ENCODE measurements at regions not wholly inside any gene's neighbourhood (a gene's known extent, or its start where the extent isn't known, plus 50 kb on each side); places are given as distances from the start of the nearest gene placed in this dataset.

GRCh38 chr2:226063704-226064440 is 664.4 kb downstream of the NYAP2 start:
- DNase-seq, result no peak

GRCh38 chr2:226059961-226060627 is 660.6 kb downstream of the NYAP2 start:
- no peak for DNase-seq

- no peak for DNase-seq
Measured at GRCh38 chr2:226057914-226058313, 658.4 kb downstream of the NYAP2 start.

GRCh38 chr2:226057365-226057764 is 657.9 kb downstream of the NYAP2 start:
- DNase-seq, result no peak

- no peak for DNase-seq
Measured at GRCh38 chr2:226052772-226053416, 653.4 kb downstream of the NYAP2 start.

- DNase-seq, result no peak
Measured at GRCh38 chr2:226050822-226051221, 651.3 kb downstream of the NYAP2 start.

GRCh38 chr2:226048611-226049010 is 649.1 kb downstream of the NYAP2 start:
- peak; percentile 59 for DNase-seq

GRCh38 chr2:226045080-226045479 is 645.6 kb downstream of the NYAP2 start:
- DNase-seq, result no peak

GRCh38 chr2:226040344-226040900 is 640.9 kb downstream of the NYAP2 start:
- DNase-seq, result no peak

GRCh38 chr2:226037526-226037925 is 638.0 kb downstream of the NYAP2 start:
- DNase-seq, result no peak

GRCh38 chr2:226031647-226032501 is 632.4 kb downstream of the NYAP2 start:
- peak; percentile 81 for DNase-seq

- DNase-seq, result peak; percentile 83
Measured at GRCh38 chr2:226030788-226031646, 631.5 kb downstream of the NYAP2 start.

- no peak for DNase-seq
Measured at GRCh38 chr2:226030369-226030768, 630.9 kb downstream of the NYAP2 start.

GRCh38 chr2:226023946-226024345 is 624.4 kb downstream of the NYAP2 start:
- DNase-seq, result no peak

GRCh38 chr2:226023383-226023782 is 623.9 kb downstream of the NYAP2 start:
- DNase-seq, result no peak

GRCh38 chr2:226020956-226021355 is 621.4 kb downstream of the NYAP2 start:
- no peak for DNase-seq

GRCh38 chr2:226020176-226020575 is 620.7 kb downstream of the NYAP2 start:
- DNase-seq, result no peak

- DNase-seq, result no peak
Measured at GRCh38 chr2:226018641-226019040, 619.1 kb downstream of the NYAP2 start.

GRCh38 chr2:226017537-226017936 is 618.0 kb downstream of the NYAP2 start:
- no peak for DNase-seq

GRCh38 chr2:226017107-226017506 is 617.6 kb downstream of the NYAP2 start:
- no peak for DNase-seq

GRCh38 chr2:226011716-226012450 is 612.4 kb downstream of the NYAP2 start:
- DNase-seq, result no peak

Measured in right hindlimb (tissue), 1 donor.